Transverse colon (tissue), 4 donors: ENCODE measurements at regions not wholly inside any gene's neighbourhood (a gene's known extent, or its start where the extent isn't known, plus 50 kb on each side); places are given as distances from the start of the nearest gene placed in this dataset.
A peak's percentile ranks its signal among the peaks of the same experiment; 100 is the strongest.

ENCODE experiments used
- CTCF ChIP-seq, 5 experiments: fragments of 200-600 bp in 3 of 5; fragments of 450-650 bp in 2 of 5; sonication (generic) in 3 of 5; IDR thresholded peaks; 1 replicate in 2 of 5; 2 replicates in 3 of 5; pipeline ENCODE4 v1.5.1; 2016 to 2017; ENCODE audit warnings: antibody characterized with exemption in 5 of 5, inconsistent platforms in 3 of 5, mild to moderate bottlenecking in 2 of 5, moderate library complexity in 1 of 5
- EP300 ChIP-seq: sonication (generic); formaldehyde crosslinking; IDR thresholded peaks from one replicate; pipeline ENCODE4 v1.6.1; 2017; ENCODE audit warnings: antibody characterized with exemption, low read depth
- POLR2AphosphoS5 ChIP-seq, 3 donors: sonication (generic); formaldehyde crosslinking; IDR thresholded peaks; one replicate each; pipeline ENCODE4 v1.6.1; 2016; ENCODE audit warnings: antibody characterized with exemption in 3 of 3

GRCh38 chr4:129641179-129641578 lies 545.2 kb downstream of the C4orf33 start:
- TF ChIP-seq CTCF (IDR thresholded peaks at IDR 0.05): peak; percentile 65 to 79 (median 75)
- no peak for TF ChIP-seq EP300
- TF ChIP-seq POLR2AphosphoS5 (IDR thresholded peaks at IDR 0.05): no peak
